HG03575 (cell line): ENCODE measurements at regions not wholly inside any gene's neighbourhood (a gene's known extent, or its start where the extent isn't known, plus 50 kb on each side); places are given as distances from the start of the nearest gene placed in this dataset.

Experiments used
- ATAC-seq: cut with Tn5 transposase; IDR thresholded peaks from one replicate; pipeline ENCODE4 v1.9.1; 2021; ENCODE audit not compliant: unreplicated experiment, insufficient number of reproducible peaks, low FRiP score; ENCODE audit errors: extremely low read depth

- ATAC-seq, result no peak
These were observed 689.6 kb downstream of the SORCS1 start for GRCh38 chr10:106474876-106475275.

- ATAC-seq, result no peak
These were observed 691.3 kb downstream of the SORCS1 start for GRCh38 chr10:106473129-106473685.

DNA sequence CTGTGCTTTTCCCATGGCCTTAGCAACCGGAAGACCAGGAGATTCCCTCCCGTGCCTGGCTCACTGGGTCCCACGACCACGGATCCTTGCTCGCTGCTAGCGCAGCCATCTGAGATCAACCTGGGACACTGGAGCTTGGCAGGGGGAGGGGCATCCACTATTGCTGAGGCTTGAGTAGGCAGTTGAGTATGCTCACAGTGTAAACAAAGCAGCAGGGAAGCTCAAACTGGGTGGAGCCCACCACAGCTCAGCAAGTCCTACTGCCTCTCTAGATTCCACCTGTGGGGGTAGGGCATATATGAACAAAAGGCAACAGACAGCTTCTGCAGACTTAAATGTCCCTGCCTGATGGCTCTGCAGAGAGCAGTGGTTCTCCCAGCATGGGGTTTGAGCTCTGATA lies 697.0 kb downstream of the SORCS1 start:
- ATAC-seq, result no peak

DNA sequence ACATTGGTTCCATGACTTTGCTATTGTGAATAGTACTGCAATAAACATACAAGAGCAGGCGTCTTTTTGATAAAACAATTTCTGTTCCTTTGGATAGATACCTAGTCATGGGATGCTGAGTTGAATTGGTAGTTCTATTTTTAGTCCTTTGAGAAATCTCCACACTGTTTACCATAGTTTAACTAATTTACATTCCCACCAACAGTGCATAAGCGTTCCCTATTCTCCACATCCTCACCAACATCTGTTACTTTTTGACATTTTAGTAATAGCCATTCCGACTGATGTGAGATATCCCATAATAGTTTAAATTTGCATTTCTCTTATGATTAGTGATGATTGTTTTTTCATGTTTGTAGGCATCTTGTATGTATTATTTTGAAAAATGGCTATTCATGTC lies 707.0 kb downstream of the SORCS1 start:
- no peak for ATAC-seq

GRCh38 chr10:106454233-106454632 lies 710.3 kb downstream of the SORCS1 start:
- no peak for ATAC-seq

GRCh38 chr10:106450966-106451365 lies 713.5 kb downstream of the SORCS1 start:
- no peak for ATAC-seq

DNA sequence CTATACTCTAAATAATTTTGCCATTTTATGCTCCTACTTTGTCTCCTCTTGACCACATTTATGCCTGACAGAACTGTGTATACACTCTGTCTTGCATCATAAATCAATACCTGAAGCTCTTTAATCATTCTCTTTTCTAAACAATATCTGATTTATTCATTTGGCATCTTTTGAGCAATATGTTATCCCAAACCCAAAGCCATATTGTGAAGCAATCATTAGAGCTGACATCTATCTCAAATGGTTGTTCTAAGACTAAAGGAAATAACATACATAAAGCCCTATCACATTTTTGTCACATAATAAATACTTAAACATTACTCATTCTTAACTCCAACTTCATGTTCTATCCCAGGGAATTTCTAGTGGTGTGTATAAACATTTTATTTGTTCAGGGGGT lies 717.6 kb downstream of the SORCS1 start:
- ATAC-seq, result no peak

DNA sequence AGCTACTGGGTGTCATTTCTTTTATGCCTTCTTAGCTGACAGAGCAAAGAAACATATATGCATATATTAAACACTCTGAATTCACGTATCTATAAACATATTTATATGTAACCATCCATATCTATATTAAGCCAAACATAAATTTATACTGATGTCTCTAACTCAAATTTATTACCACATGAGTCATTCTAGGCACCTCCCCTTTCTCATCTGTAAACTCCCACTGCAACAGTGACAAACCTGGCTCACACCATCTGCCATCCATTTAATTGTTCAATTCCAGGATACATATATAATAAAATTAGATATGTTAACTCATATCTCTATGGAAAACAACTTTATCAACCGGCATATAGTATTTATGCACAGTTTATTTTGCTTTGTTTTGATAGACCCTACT lies 722.3 kb downstream of the SORCS1 start:
- no peak for ATAC-seq

DNA sequence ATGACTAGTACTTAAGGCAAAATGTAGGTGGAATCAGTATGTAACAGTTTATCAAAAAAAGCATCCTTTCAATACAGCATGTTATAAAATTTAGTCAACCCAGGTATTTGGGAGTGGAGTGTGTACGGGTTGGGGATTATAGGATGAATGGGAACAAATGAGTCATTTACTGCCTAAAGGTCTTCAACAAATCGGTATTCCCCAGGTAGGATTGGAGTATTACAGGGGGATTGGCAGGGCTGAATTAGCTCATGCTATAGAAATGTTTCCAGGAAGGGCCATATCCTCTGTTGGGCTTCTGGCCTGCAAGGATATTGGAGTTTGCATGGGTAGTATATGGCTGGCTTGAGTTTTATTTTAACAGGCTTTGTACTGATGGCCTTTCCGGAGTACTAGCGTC lies 723.7 kb downstream of the SORCS1 start:
- no peak for ATAC-seq

- ATAC-seq, result no peak
These were observed 724.2 kb downstream of the SORCS1 start for GRCh38 chr10:106440355-106440754.

GRCh38 chr10:106439366-106439765 lies 725.1 kb downstream of the SORCS1 start:
- no peak for ATAC-seq

GRCh38 chr10:106438386-106438785 lies 726.1 kb downstream of the SORCS1 start:
- ATAC-seq, result no peak

DNA sequence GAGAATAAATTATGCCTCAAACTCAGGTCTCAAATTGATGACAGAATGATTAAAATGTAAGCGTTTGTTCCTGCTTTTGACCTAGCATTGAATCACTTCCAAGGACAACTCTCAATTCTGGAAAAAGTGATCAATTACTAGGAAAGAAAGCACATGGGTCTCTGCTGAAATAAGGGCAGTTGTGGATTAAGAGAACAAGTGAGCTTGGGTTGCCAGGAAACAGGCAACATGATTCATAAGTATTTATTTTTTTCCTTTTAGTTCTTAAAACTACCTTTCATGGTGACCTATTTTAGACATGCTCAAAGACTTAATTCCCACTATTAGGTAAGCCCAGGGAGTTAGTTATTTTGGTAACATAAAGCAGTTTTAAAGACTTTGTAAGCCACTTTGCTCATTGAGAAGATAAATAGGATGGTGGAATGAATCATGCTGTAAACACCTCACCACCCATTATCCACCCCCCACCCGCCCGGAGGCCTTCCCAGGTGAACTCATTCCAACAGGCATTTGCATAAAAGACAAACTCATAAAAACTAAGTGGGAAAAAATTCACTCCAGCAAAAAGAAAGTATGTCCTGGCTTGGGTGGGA lies 728.3 kb downstream of the SORCS1 start:
- no peak for ATAC-seq

DNA sequence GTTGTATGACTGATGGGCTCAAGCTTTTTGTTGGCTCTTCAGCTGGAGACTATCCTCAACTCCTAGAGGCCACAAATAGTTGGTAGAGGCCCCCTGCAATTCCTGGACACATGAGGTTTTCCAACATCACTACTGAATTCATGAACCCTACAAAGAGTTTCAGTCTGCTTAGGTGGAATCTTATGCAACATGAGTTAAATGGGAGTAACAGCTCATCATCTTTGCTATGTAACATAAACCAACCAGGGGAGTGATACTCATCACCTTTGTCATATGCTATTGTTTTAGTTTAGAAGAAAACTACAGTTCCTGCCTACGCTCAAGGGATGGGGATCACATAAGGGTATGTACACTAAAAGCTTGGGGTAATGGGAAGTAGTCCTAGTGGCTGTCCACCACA lies 729.4 kb downstream of the SORCS1 start:
- no peak for ATAC-seq

DNA sequence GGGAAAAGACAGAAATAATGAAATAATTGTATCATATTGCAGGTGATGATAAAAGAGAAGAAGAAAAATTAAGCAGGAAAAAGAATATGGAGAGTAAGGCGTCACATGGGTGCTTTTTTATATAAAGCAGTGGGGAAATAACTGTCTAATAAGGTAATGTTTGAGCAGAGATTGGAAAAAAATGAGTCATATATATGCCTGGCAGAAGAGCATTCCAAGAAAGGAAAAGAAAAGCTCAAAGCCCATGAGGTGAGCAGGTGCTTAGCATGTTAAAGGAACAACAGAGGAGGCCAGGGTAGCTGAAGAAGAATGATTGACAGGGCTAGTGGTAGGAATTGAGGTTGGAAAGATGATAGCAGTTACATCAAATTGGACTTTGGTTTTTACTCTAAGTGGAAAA lies 739.5 kb downstream of the SORCS1 start:
- ATAC-seq, result no peak

- no peak for ATAC-seq
These were observed 740.5 kb downstream of the SORCS1 start for GRCh38 chr10:106424054-106424453.

- no peak for ATAC-seq
These were observed 754.2 kb downstream of the SORCS1 start for GRCh38 chr10:106410331-106410730.

DNA sequence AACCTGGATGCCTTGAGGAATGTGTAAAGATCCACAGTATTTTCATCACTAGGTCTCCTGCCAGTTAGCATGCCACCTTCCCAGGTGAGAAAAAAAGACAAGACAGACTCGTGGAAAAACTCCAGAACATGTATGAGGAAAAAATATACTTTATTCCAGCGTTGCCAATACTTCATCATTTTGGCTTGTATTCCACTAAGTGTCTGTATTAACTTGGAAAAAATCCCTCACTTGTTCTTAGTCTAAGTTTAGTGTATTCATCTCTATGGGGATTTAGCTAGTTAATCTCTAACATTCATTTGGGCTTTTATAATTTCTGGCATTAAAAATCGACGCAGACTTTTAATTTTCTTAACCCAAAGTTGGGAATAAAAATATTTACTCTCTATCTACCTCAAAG lies 759.4 kb downstream of the SORCS1 start:
- ATAC-seq, result no peak

DNA sequence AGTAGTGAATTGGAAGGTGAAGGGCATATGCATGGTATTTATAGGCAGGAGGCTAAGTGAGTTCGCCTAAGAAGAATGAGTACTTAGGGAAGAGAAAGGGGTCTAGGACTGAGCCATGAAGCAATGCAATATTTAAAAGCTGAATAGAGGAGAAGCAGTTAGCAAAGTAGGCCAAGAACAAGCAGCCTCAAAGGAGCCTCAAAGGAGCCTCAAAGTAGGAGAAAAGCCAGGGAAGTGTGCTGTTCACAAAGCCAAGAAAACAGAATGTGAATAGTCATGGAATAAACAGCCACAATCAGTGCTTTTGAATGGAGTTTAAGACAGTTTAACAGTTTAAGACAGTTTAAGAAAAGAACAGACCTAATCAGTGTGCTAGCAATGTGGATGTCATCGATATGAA lies 762.0 kb downstream of the SORCS1 start:
- ATAC-seq, result no peak

DNA sequence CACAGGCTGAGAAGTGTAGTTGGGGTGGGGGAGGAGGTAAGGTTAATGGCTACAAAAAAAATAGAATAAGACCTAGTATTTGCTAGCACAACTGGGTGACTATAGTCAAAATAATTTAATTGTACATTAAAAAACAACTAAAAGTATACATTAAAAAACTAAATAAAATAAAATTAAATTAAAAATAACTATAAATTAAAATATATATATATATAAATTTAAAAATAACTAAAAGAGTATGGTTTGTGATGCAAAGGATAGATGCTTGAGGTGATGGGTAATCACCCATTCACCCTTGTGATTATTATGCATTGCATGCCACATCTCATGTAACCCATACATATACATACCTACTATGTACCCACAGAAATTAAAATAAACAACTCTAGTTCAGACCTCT lies 762.5 kb downstream of the SORCS1 start:
- ATAC-seq, result no peak

- no peak for ATAC-seq
These were observed 763.3 kb downstream of the SORCS1 start for GRCh38 chr10:106401161-106401560.
